Muscle of leg (tissue), 3 donors: ENCODE measurements at regions not wholly inside any gene's neighbourhood (a gene's known extent, or its start where the extent isn't known, plus 50 kb on each side); places are given as distances from the start of the nearest gene placed in this dataset.

Source experiments
- DNase-seq: peaks from one replicate; pipeline ENCODE4 v3.0.0; 2013
- H3K27ac ChIP-seq: one replicate; pipeline ENCODE4 v1.5.1; 2013; ENCODE audit warnings: mild to moderate bottlenecking, low read length, control low read depth
- H3K27me3 ChIP-seq: one replicate; pipeline ENCODE4 v1.6.1; 2013; ENCODE audit warnings: low read length; ENCODE audit not compliant: control insufficient read depth, insufficient read depth
- H3K36me3 ChIP-seq: one replicate; pipeline ENCODE4 v1.6.1; 2013; ENCODE audit warnings: low read length; ENCODE audit not compliant: control insufficient read depth, insufficient read depth
- H3K4me1 ChIP-seq: one replicate; pipeline ENCODE4 v1.6.1; 2013; ENCODE audit warnings: low read length; ENCODE audit not compliant: control insufficient read depth, insufficient read depth
- H3K4me3 ChIP-seq: one replicate; pipeline ENCODE4 v1.5.1; 2013; ENCODE audit warnings: low read length, control low read depth
- H3K9me3 ChIP-seq: replicated peaks from 2 replicates; pipeline ENCODE4 v1.6.1; 2013; ENCODE audit warnings: low read depth, low read length; ENCODE audit not compliant: control insufficient read depth
- WGBS: methylation state at CpG from one replicate; pipeline ENCODE4 v1.1.5; 2013; ENCODE audit warnings: missing lambda C conversion rate; ENCODE audit not compliant: insufficient coverage; 5-methylcytosine and 5-hydroxymethylcytosine counted together

- Histone ChIP-seq H3K27me3 (no peaks in the 10 kb centered on the region), H3K4me1 (no peaks in the 10 kb centered on the region), H3K27ac (no peak overlapping the region), H3K36me3 (no peaks in the 10 kb centered on the region), H3K9me3 (peaks cover 5% of the 10 kb centered on the region), H3K4me3 (no peak overlapping the region)
- no CpG with 5 or more reads among the region's 2 CpGs for WGBS
- no peak for DNase-seq
Observed at GRCh38 chr14:22155571-22155970, 433.5 kb downstream of the DAD1 start.

GRCh38 chr14:22152903-22153302 is 436.1 kb downstream of the DAD1 start:
- Histone ChIP-seq H3K9me3 (peaks cover 5% of the 10 kb centered on the region), H3K27me3 (no peaks in the 10 kb centered on the region), H3K4me1 (no peaks in the 10 kb centered on the region), H3K36me3 (no peaks in the 10 kb centered on the region), H3K4me3 (no peak overlapping the region), H3K27ac (no peak overlapping the region)
- DNase-seq, result no peak

DNA sequence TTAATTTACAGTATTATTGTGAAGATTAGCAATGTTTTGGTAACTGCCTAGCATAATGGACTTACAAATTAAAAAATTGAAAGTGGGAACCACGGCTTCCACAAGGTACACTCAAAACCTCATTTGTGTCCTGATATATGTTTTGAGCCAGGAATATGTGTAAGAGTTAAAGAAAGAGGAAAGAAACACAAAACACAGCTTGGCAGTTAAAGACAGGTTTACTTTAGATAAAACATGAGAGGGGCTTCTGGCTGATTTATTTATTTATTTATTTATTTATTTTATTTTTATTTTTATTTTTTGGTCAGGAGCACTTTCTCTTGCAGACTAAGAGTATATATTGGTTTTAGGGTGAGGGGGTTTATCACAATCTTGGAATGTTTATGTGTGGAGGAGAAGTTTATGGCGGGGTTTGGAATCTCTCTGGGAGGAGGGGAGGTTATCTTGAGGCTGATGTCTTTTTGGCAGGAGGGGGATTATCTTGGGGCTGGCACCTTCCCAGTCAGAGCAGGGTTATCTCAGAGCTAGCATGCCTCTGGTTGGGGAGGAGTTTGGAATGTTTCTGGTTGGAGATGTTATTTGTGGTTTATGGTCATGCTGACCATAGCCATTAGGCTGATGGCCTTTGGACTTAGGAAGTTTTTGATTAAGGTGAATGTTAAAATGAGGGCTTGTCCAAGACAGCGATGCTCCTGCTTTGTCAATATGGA is 436.7 kb downstream of the DAD1 start:
- Histone ChIP-seq H3K4me1 (no peaks in the 10 kb centered on the region), H3K27me3 (no peaks in the 10 kb centered on the region), H3K27ac (no peak overlapping the region), H3K36me3 (no peaks in the 10 kb centered on the region), H3K4me3 (no peak overlapping the region), H3K9me3 (peaks cover 5% of the 10 kb centered on the region)
- WGBS, result 67% methylated on average over 1 of the region's 3 CpGs
- no peak for DNase-seq

- no peak for DNase-seq
- H3K27ac ChIP-seq, result no peak overlapping the region
- no peaks in the 10 kb centered on the region for H3K27me3 ChIP-seq
- H3K36me3 ChIP-seq, result no peaks in the 10 kb centered on the region
- 67% methylated on average over 1 of the region's 4 CpGs for WGBS
- H3K4me1 ChIP-seq, result no peaks in the 10 kb centered on the region
- peaks cover 5% of the 10 kb centered on the region for H3K9me3 ChIP-seq
- no peak overlapping the region for H3K4me3 ChIP-seq
Observed at GRCh38 chr14:22151121-22151520, 437.9 kb downstream of the DAD1 start.

DNA sequence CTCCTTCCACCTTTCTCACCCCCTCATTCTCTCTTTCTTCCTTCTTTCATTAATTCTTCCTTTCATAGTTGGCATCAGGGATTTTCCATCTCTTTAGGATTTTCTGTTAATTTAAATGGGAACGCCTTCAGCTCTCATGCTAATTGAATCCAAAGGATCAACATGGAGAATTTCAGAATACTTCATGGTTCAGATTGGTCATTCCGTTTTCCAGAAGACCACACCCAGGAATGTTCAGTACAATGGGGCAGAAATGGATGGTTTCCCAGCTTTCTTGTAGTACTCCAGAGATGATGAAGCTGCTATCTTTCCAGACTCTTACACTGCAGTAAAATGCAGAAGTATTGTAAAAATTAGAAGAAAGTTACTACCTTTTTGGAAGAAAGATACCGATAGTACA is 440.0 kb downstream of the DAD1 start:
- H3K36me3 ChIP-seq, result no peaks in the 10 kb centered on the region
- H3K4me3 ChIP-seq, result no peak overlapping the region
- no peaks in the 10 kb centered on the region for H3K4me1 ChIP-seq
- no peak for DNase-seq
- H3K9me3 ChIP-seq, result peaks cover 5% of the 10 kb centered on the region
- no CpG with 5 or more reads among the region's 3 CpGs for WGBS
- no peaks in the 10 kb centered on the region for H3K27me3 ChIP-seq
- H3K27ac ChIP-seq, result no peak overlapping the region

- Histone ChIP-seq H3K4me3 (no peak overlapping the region), H3K27me3 (no peaks in the 10 kb centered on the region), H3K9me3 (peaks cover 4% of the 10 kb centered on the region), H3K27ac (no peak overlapping the region), H3K36me3 (no peaks in the 10 kb centered on the region), H3K4me1 (no peaks in the 10 kb centered on the region)
- no peak for DNase-seq
- 69% methylated on average over 2 of the region's 3 CpGs for WGBS
Observed at GRCh38 chr14:22147716-22148115, 441.3 kb downstream of the DAD1 start.

GRCh38 chr14:22143363-22143762 is 445.7 kb downstream of the DAD1 start:
- H3K4me3 ChIP-seq, result no peak overlapping the region
- no peaks in the 10 kb centered on the region for H3K4me1 ChIP-seq
- no peaks in the 10 kb centered on the region for H3K9me3 ChIP-seq
- no peak overlapping the region for H3K27ac ChIP-seq
- no peak for DNase-seq
- no peaks in the 10 kb centered on the region for H3K36me3 ChIP-seq
- no CpG with 5 or more reads among the region's 2 CpGs for WGBS
- no peaks in the 10 kb centered on the region for H3K27me3 ChIP-seq

GRCh38 chr14:22140633-22141032 is 448.4 kb downstream of the DAD1 start:
- H3K27me3 ChIP-seq, result no peaks in the 10 kb centered on the region
- DNase-seq, result no peak
- no peaks in the 10 kb centered on the region for H3K9me3 ChIP-seq
- WGBS, result no CpG with 5 or more reads among the region's 4 CpGs
- no peaks in the 10 kb centered on the region for H3K4me1 ChIP-seq
- H3K4me3 ChIP-seq, result no peak overlapping the region
- H3K27ac ChIP-seq, result no peak overlapping the region
- no peaks in the 10 kb centered on the region for H3K36me3 ChIP-seq

GRCh38 chr14:22131749-22132476 is 457.1 kb downstream of the DAD1 start:
- Histone ChIP-seq H3K36me3 (no peaks in the 10 kb centered on the region), H3K9me3 (no peaks in the 10 kb centered on the region), H3K27ac (no peak overlapping the region), H3K4me1 (no peaks in the 10 kb centered on the region), H3K27me3 (no peaks in the 10 kb centered on the region), H3K4me3 (no peak overlapping the region)
- WGBS, result 50% methylated on average over 2 of the region's 4 CpGs
- DNase-seq, result no peak

DNA sequence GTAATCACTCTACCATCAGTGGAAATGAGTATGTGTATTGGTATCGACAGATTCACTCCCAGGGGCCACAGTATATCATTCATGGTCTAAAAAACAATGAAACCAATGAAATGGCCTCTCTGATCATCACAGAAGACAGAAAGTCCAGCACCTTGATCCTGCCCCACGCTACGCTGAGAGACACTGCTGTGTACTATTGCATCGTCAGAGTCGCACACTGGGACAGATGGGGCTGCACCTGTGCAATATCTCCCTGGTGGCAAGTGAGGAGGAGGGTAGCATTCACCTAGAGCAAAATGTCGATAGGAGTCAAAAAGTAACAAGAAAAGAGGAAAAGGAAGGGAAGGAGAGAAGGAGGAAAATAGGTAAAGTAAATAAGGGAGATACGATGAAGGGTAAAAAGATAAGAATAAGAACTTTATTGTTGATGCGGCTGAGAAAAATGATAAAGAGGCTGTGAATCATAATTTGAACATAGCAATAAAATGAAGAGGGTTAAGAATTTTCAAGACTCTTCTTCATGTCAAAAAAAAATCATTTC is 450.5 kb upstream of the OR4E1 start:
- DNase-seq, result no peak
- 82% methylated on average over 6 of the region's 8 CpGs for WGBS
- Histone ChIP-seq H3K36me3 (no peaks in the 10 kb centered on the region), H3K27me3 (no peaks in the 10 kb centered on the region), H3K9me3 (no peaks in the 10 kb centered on the region), H3K4me3 (no peak overlapping the region), H3K27ac (no peak overlapping the region), H3K4me1 (no peaks in the 10 kb centered on the region)
